ENCODE measurements at regions not wholly inside any gene's neighbourhood (a gene's known extent, or its start where the extent isn't known, plus 50 kb on each side); places are given as distances from the start of the nearest gene placed in this dataset.

DNA sequence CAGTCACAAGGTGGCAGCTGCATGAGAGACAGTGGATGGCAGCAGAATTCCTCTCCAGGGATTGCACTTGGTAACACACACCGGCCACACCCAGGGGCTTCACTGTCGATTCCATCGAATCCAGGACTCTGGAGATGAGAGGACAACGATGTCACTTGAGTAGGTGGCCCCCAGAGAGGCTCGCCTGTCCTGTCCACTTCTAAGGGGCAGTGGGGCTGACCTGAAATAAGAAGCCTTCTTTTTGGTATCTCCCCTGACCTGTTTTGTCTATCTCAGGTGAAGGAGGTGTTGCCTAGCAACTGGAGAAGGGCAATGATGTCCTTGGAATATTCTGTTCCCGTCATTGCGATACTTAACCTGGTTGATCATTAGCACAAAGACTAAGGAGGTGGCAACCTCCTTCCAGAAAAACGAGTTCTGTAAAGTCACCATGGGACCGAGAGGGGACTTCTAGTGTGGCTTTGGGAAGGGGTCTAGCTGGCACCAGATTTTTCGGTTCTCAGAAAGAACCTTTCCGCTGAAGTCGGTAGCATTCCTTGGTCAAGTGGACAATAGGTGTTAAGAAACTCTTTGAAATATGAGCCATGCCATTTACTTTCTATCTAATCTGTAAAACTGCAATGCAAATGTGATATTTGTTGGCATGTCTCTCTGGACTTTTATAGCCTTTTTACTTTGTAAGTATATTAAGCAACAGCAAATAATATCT lies 85.2 kb upstream of the TMPRSS2 start:
- no peaks in the 10 kb centered on the region for H3K36me3 ChIP-seq (replicated peaks in 1 of 2; ENCODE audit: control insufficient read depth in 1 of 2, insufficient read depth in 2 of 2, low read length in 1 of 2)
- H4K20me1 ChIP-seq (ENCODE audit: insufficient read depth), result no peaks in the 10 kb centered on the region
- ChIA-PET POLR2A (no interaction called here), CTCF (no interaction called here)
- no peak overlapping the region for H3K27ac ChIP-seq (ENCODE audit: low read depth in 2 of 2, low read length in 1 of 2)
- no peak overlapping the region for H3K4me3 ChIP-seq (ENCODE audit: low read depth in 2 of 2, low read length in 1 of 2)
- H3K9ac ChIP-seq, result no peak overlapping the region
- no peak overlapping the region for H3K4me2 ChIP-seq
- DNase-seq, result no peak
- no peaks in the 10 kb centered on the region for H3K4me1 ChIP-seq (ENCODE audit: control insufficient read depth in 1 of 2, insufficient read depth in 2 of 2, low read depth in 1 of 2, low read length in 1 of 2)
- TF ChIP-seq, protein P1, sequence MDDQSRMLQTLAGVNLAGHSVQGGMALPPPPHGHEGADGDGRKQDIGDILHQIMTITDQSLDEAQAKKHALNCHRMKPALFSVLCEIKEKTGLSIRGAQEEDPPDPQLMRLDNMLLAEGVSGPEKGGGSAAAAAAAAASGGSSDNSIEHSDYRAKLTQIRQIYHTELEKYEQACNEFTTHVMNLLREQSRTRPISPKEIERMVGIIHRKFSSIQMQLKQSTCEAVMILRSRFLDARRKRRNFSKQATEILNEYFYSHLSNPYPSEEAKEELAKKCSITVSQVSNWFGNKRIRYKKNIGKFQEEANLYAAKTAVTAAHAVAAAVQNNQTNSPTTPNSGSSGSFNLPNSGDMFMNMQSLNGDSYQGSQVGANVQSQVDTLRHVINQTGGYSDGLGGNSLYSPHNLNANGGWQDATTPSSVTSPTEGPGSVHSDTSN (IDR thresholded peaks at IDR 0.05), result no peak
- no peak for TF ChIP-seq FOSL2 (IDR thresholded peaks at IDR 0.05; ENCODE audit: borderline replicate concordance, low read depth)
- TF ChIP-seq JUND (IDR thresholded peaks at IDR 0.05), result no peak
- no peak for TF ChIP-seq SIN3A (IDR thresholded peaks at IDR 0.05; ENCODE audit: borderline replicate concordance, low read depth, low read length)
- TF ChIP-seq, protein P2, sequence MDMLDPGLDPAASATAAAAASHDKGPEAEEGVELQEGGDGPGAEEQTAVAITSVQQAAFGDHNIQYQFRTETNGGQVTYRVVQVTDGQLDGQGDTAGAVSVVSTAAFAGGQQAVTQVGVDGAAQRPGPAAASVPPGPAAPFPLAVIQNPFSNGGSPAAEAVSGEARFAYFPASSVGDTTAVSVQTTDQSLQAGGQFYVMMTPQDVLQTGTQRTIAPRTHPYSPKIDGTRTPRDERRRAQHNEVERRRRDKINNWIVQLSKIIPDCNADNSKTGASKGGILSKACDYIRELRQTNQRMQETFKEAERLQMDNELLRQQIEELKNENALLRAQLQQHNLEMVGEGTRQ (IDR thresholded peaks at IDR 0.05; ENCODE audit: borderline replicate concordance, low read depth, low read length), result no peak
- TF ChIP-seq, protein P3, sequence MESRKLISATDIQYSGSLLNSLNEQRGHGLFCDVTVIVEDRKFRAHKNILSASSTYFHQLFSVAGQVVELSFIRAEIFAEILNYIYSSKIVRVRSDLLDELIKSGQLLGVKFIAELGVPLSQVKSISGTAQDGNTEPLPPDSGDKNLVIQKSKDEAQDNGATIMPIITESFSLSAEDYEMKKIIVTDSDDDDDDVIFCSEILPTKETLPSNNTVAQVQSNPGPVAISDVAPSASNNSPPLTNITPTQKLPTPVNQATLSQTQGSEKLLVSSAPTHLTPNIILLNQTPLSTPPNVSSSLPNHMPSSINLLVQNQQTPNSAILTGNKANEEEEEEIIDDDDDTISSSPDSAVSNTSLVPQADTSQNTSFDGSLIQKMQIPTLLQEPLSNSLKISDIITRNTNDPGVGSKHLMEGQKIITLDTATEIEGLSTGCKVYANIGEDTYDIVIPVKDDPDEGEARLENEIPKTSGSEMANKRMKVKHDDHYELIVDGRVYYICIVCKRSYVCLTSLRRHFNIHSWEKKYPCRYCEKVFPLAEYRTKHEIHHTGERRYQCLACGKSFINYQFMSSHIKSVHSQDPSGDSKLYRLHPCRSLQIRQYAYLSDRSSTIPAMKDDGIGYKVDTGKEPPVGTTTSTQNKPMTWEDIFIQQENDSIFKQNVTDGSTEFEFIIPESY (IDR thresholded peaks at IDR 0.05; ENCODE audit: borderline replicate concordance, low read depth), result no peak
- no peak for TF ChIP-seq TEAD4 (IDR thresholded peaks at IDR 0.05; ENCODE audit: borderline replicate concordance, insufficient read depth)
- TF ChIP-seq, protein P4, sequence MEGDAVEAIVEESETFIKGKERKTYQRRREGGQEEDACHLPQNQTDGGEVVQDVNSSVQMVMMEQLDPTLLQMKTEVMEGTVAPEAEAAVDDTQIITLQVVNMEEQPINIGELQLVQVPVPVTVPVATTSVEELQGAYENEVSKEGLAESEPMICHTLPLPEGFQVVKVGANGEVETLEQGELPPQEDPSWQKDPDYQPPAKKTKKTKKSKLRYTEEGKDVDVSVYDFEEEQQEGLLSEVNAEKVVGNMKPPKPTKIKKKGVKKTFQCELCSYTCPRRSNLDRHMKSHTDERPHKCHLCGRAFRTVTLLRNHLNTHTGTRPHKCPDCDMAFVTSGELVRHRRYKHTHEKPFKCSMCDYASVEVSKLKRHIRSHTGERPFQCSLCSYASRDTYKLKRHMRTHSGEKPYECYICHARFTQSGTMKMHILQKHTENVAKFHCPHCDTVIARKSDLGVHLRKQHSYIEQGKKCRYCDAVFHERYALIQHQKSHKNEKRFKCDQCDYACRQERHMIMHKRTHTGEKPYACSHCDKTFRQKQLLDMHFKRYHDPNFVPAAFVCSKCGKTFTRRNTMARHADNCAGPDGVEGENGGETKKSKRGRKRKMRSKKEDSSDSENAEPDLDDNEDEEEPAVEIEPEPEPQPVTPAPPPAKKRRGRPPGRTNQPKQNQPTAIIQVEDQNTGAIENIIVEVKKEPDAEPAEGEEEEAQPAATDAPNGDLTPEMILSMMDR (IDR thresholded peaks at IDR 0.05), result no peak
- TF ChIP-seq MEF2A (IDR thresholded peaks at IDR 0.05; ENCODE audit: borderline replicate concordance, low read depth), result no peak
- TF ChIP-seq EP300 (IDR thresholded peaks at IDR 0.05; ENCODE audit: borderline replicate concordance in 1 of 2, low read depth in 1 of 2, low read length in 1 of 2), result no peak
- TF ChIP-seq, protein P5, sequence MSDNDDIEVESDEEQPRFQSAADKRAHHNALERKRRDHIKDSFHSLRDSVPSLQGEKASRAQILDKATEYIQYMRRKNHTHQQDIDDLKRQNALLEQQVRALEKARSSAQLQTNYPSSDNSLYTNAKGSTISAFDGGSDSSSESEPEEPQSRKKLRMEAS (IDR thresholded peaks at IDR 0.05; ENCODE audit: low read depth), result no peak
- TF ChIP-seq GATA2 (CRISPR knock-in tag; IDR thresholded peaks at IDR 0.05), result no peak
- TF ChIP-seq FOXJ3 (CRISPR knock-in tag; IDR thresholded peaks at IDR 0.05), result no peak
- no peak for TF ChIP-seq ELF1 (IDR thresholded peaks at IDR 0.05)
- TF ChIP-seq GABPA (IDR thresholded peaks at IDR 0.05; ENCODE audit: low read depth), result no peak
- no peak for TF ChIP-seq SMC3 (IDR thresholded peaks at IDR 0.05; ENCODE audit: low read depth, low read length)
- no peak for TF ChIP-seq CHD2 (IDR thresholded peaks at IDR 0.05; ENCODE audit: low read length, partially characterized antibody)
- H3K79me2 ChIP-seq (ENCODE audit: insufficient read depth), result no peaks in the 10 kb centered on the region
- no peaks in the 10 kb centered on the region for H3K9me3 ChIP-seq
- peaks cover 9% of the 10 kb centered on the region; the same call in 1 of the 2 replicates for H3K27me3 ChIP-seq (ENCODE audit: insufficient read depth)
- H3K9me2 ChIP-seq, result no peaks in the 10 kb centered on the region
- no peak overlapping the region for H2AFZ ChIP-seq (ENCODE audit: low read depth)
- WGBS (ENCODE audit: low lambda C conversion rate), result 45% methylated on average over 11 of the region's 12 CpGs
- H3F3A ChIP-seq (replicated peaks; ENCODE audit: insufficient read depth), result no peaks in the 10 kb centered on the region

Data from SK-N-SH (cell line).